KMS-11 (cell line): ENCODE measurements at regions not wholly inside any gene's neighbourhood (a gene's known extent, or its start where the extent isn't known, plus 50 kb on each side); places are given as distances from the start of the nearest gene placed in this dataset.

Experiments used
- H2AFZ ChIP-seq: fragments of 200-600 bp; sonication (generic); 2 replicates; pipeline ENCODE4 v1.6.1; 2016; ENCODE audit warnings: antibody characterized with exemption, mixed run types, low read depth
- H3K27ac ChIP-seq: fragments of 200-600 bp; sonication (generic); 2 replicates; pipeline ENCODE4 v1.6.1; 2016; ENCODE audit warnings: mild to moderate bottlenecking, mixed run types
- H3K27me3 ChIP-seq: fragments of 200-600 bp; sonication (generic); 2 replicates; pipeline ENCODE4 v1.6.1; 2017; ENCODE audit warnings: mild to moderate bottlenecking, low read depth, mixed run types, moderate library complexity; ENCODE audit not compliant: insufficient read depth
- H3K36me3 ChIP-seq: fragments of 200-600 bp; sonication (generic); 2 replicates; pipeline ENCODE4 v1.6.1; 2017; ENCODE audit warnings: mild to moderate bottlenecking, mixed run types; ENCODE audit not compliant: insufficient read depth
- H3K4me1 ChIP-seq: fragments of 200-600 bp; sonication (generic); 2 replicates; pipeline ENCODE4 v1.6.1; 2016; ENCODE audit warnings: mild to moderate bottlenecking, low read depth, mixed run types; ENCODE audit not compliant: poor library complexity, severe bottlenecking
- H3K4me2 ChIP-seq: fragments of 200-600 bp; sonication (generic); 2 replicates; pipeline ENCODE4 v1.7.0; 2016; ENCODE audit warnings: mild to moderate bottlenecking, mixed run types
- H3K4me3 ChIP-seq: fragments of 200-600 bp; sonication (generic); IDR thresholded peaks from 2 replicates; pipeline ENCODE4 v1.6.1; 2017; ENCODE audit warnings: low read depth, low read length, mixed read lengths; ENCODE audit not compliant: insufficient read depth
- H3K79me2 ChIP-seq: fragments of 200-600 bp; sonication (generic); 2 replicates; pipeline ENCODE4 v1.6.1; 2016; ENCODE audit warnings: low read depth, mixed run types; ENCODE audit not compliant: insufficient read depth
- H3K9ac ChIP-seq: fragments of 200-600 bp; sonication (generic); 2 replicates; pipeline ENCODE4 v1.6.1; 2016; ENCODE audit warnings: mild to moderate bottlenecking, mixed run types
- H4K20me1 ChIP-seq: fragments of 200-600 bp; sonication (generic); 2 replicates; pipeline ENCODE4 v1.6.1; 2016; ENCODE audit warnings: mild to moderate bottlenecking, mixed run types; ENCODE audit not compliant: insufficient read depth
- TF ChIP-seq, protein P1 (sequence below): fragments of 200-600 bp; sonication (generic); conservative IDR thresholded peaks from 2 replicates; pipeline ENCODE4 v1.6.1; 2017; ENCODE audit warnings: low read depth, mild to moderate bottlenecking, antibody characterized with exemption, low read length, moderate library complexity, mixed read lengths

DNA sequence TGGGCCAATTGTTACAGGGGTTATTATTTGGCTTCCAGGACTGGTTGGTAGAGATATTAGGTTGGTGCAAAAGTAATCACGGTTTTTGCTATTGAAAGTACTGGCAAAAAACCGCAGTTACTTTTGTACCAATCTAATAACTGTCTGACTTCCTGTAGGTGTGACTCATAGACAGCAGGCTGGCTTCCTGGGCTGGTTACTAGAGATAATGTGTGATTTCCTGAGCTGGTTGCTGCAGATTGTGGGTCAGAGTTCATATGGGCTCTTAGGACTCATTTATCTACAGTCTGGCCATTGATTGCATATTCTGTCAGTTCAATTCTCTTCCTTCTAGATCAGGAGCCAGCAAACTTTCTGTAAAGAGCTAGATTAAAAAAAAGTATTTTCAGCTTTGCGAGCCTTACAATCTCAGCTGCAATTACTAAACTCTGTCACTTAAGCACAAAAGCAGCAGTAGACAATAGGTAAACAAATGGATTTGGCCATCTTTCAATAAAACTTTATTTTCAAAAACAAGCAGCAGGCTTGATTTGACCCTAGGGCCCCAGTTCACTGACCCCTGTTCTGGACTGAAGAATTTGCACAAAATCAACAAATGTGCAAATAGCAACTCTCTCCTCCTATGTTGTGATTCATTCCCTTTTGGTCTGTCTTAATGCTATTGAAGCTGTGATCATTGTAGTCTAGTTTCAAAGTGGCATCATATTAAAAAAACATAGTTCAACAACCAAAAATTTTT lies 50.8 kb upstream of the BOD1L1 start:
- H4K20me1 ChIP-seq: no peaks in the 10 kb centered on the region
- no peaks in the 10 kb centered on the region for H3K27me3 ChIP-seq
- no peak overlapping the region for H3K4me3 ChIP-seq
- no peaks in the 10 kb centered on the region for H3K79me2 ChIP-seq
- no peak overlapping the region for H3K9ac ChIP-seq
- TF ChIP-seq, protein P1, sequence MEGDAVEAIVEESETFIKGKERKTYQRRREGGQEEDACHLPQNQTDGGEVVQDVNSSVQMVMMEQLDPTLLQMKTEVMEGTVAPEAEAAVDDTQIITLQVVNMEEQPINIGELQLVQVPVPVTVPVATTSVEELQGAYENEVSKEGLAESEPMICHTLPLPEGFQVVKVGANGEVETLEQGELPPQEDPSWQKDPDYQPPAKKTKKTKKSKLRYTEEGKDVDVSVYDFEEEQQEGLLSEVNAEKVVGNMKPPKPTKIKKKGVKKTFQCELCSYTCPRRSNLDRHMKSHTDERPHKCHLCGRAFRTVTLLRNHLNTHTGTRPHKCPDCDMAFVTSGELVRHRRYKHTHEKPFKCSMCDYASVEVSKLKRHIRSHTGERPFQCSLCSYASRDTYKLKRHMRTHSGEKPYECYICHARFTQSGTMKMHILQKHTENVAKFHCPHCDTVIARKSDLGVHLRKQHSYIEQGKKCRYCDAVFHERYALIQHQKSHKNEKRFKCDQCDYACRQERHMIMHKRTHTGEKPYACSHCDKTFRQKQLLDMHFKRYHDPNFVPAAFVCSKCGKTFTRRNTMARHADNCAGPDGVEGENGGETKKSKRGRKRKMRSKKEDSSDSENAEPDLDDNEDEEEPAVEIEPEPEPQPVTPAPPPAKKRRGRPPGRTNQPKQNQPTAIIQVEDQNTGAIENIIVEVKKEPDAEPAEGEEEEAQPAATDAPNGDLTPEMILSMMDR: no peak
- no peaks in the 10 kb centered on the region for H3K36me3 ChIP-seq
- no peak overlapping the region for H3K27ac ChIP-seq
- no peak overlapping the region for H3K4me2 ChIP-seq
- H3K4me1 ChIP-seq: no peaks in the 10 kb centered on the region
- no peak overlapping the region for H2AFZ ChIP-seq

DNA sequence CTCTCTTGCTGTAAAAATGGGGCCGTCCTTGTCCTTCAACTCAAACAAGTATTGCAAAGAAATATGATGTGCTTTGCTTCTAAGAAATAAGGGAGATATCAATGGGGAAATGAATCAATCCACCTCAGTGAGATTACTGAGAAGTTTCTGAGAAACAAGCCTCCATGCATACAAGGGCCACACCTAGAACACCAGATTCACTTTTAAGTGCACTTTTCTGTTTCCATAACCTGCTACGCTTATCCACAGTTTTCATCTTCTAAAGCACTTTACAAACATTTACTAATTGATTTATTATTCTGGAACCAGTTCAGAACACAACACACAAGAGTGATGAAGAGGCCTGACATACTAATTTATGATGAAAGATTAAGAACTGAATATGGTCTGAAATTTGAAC lies 54.0 kb upstream of the BOD1L1 start:
- H3K4me1 ChIP-seq: no peaks in the 10 kb centered on the region
- TF ChIP-seq, protein P1: no peak

DNA sequence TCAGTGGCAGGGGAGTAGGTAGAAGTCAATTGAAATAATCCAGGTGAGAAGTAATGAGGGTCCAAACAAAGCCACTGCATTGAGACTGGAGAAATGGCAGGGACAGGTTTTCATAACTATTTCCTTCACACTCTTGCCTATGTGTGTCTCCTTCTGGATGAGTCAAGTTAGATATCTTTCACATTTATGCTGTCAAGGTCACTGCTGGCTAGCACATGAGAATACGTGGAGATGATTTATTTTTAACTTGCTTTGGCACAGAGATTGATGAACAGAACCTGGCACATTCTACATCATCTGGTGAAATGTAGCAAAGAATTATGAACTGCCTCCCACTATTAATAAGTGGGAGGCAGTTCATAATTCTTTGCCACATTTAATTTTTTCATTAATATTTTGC lies 66.7 kb upstream of the BOD1L1 start:
- TF ChIP-seq, protein P1: no peak
- Histone ChIP-seq H4K20me1 (no peaks in the 10 kb centered on the region), H3K27ac (no peak overlapping the region), H3K4me1 (no peaks in the 10 kb centered on the region), H3K27me3 (no peaks in the 10 kb centered on the region), H3K9ac (no peak overlapping the region), H3K4me3 (no peak overlapping the region), H3K36me3 (no peaks in the 10 kb centered on the region), H2AFZ (no peak overlapping the region), H3K4me2 (no peak overlapping the region), H3K79me2 (no peaks in the 10 kb centered on the region)

More for the DNA sequence above, 54.0 kb upstream of the BOD1L1 start:
- H3K79me2 ChIP-seq: no peaks in the 10 kb centered on the region
- no peaks in the 10 kb centered on the region for H3K27me3 ChIP-seq
- no peak overlapping the region for H3K27ac ChIP-seq
- H3K4me2 ChIP-seq: no peak overlapping the region
- no peaks in the 10 kb centered on the region for H3K36me3 ChIP-seq
- H2AFZ ChIP-seq: no peak overlapping the region
- no peak overlapping the region for H3K4me3 ChIP-seq
- no peak overlapping the region for H3K9ac ChIP-seq
- H4K20me1 ChIP-seq: no peaks in the 10 kb centered on the region

DNA sequence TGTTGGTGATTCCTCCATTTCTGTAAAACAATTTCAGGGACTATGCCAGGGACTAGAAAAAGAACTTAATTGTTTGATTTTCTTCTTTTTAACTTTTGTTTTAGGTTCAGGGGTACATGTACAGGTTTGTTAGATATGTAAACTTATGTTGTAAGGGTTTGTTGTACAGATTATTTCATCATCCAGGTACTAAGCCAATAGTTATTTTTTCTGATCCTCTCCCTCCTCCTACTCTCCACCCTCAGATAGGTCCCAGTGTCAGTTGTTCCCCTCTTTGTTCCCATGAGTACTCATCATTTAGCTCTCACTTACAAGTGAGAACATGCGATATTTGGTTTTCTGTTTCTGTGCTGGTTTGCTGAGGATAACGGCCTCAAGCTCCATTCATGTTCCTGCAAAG lies 70.8 kb upstream of the BOD1L1 start:
- no peaks in the 10 kb centered on the region for H3K27me3 ChIP-seq
- H2AFZ ChIP-seq: no peak overlapping the region
- TF ChIP-seq, protein P1: no peak
- H3K4me3 ChIP-seq: no peak overlapping the region
- no peak overlapping the region for H3K9ac ChIP-seq
- no peak overlapping the region for H3K4me2 ChIP-seq
- no peak overlapping the region for H3K27ac ChIP-seq
- H4K20me1 ChIP-seq: no peaks in the 10 kb centered on the region
- no peaks in the 10 kb centered on the region for H3K79me2 ChIP-seq
- no peaks in the 10 kb centered on the region for H3K4me1 ChIP-seq
- H3K36me3 ChIP-seq: no peaks in the 10 kb centered on the region
